Loucy (cell line): ENCODE measurements at regions not wholly inside any gene's neighbourhood (a gene's known extent, or its start where the extent isn't known, plus 50 kb on each side); places are given as distances from the start of the nearest gene placed in this dataset.

Source experiments
- H2AFZ ChIP-seq: fragments of 200-600 bp; sonication (generic); 2 replicates; pipeline ENCODE4 v1.6.0; 2016; ENCODE audit warnings: antibody characterized with exemption, mild to moderate bottlenecking, low read length, moderate library complexity
- H3F3A ChIP-seq: fragments of 200-600 bp; 2 replicates; pipeline ENCODE4 v1.6.0; 2016; ENCODE audit warnings: antibody characterized with exemption, low read depth, mild to moderate bottlenecking
- H3K27me3 ChIP-seq: fragments of 200-600 bp; sonication (generic); 2 replicates; pipeline ENCODE4 v1.6.1; 2014; ENCODE audit warnings: low read length, mild to moderate bottlenecking; ENCODE audit not compliant: insufficient read depth, poor library complexity, severe bottlenecking
- H3K36me3 ChIP-seq: fragments of 200-600 bp; sonication (generic); 2 replicates; pipeline ENCODE4 v1.6.1; 2016; ENCODE audit warnings: low read length; ENCODE audit not compliant: insufficient read depth
- H3K4me1 ChIP-seq: fragments of 200-600 bp; sonication (generic); 2 replicates; pipeline ENCODE4 v1.5.1; 2014; ENCODE audit warnings: low read length, mild to moderate bottlenecking; ENCODE audit not compliant: insufficient read depth, poor library complexity, severe bottlenecking
- H3K4me2 ChIP-seq: fragments of 200-600 bp; sonication (generic); 2 replicates; pipeline ENCODE4 v1.6.0; 2014; ENCODE audit warnings: antibody characterized with exemption, low read length, low read depth, mild to moderate bottlenecking; ENCODE audit not compliant: poor library complexity, severe bottlenecking
- H3K4me3 ChIP-seq: fragments of 200-600 bp; sonication (generic); 2 replicates; pipeline ENCODE4 v1.5.1; 2014; ENCODE audit warnings: low read length, mild to moderate bottlenecking, mixed read lengths; ENCODE audit not compliant: poor library complexity, severe bottlenecking
- H3K79me2 ChIP-seq: fragments of 200-600 bp; sonication (generic); 2 replicates; pipeline ENCODE4 v1.6.1; 2014; ENCODE audit warnings: low read length; ENCODE audit not compliant: insufficient read depth
- H3K9ac ChIP-seq: fragments of 200-600 bp; sonication (generic); 2 replicates; pipeline ENCODE4 v1.6.0; 2014; ENCODE audit warnings: mild to moderate bottlenecking, low read depth, low read length, moderate library complexity; ENCODE audit not compliant: poor library complexity, severe bottlenecking
- H3K9me2 ChIP-seq: fragments of 200-600 bp; sonication (generic); replicated peaks from 2 replicates; pipeline ENCODE4 v1.6.1; 2016; ENCODE audit warnings: low read depth, low read length, mixed read lengths
- H3K9me3 ChIP-seq: fragments of 200-600 bp; sonication (generic); 2 replicates; pipeline ENCODE4 v1.6.1; 2014; ENCODE audit warnings: mild to moderate bottlenecking, antibody characterized with exemption, low read length, low read depth; ENCODE audit not compliant: insufficient read depth
- H4K20me1 ChIP-seq: fragments of 200-600 bp; sonication (generic); 2 replicates; pipeline ENCODE4 v1.6.0; 2014; ENCODE audit warnings: antibody characterized with exemption, low read length, mild to moderate bottlenecking; ENCODE audit not compliant: insufficient read depth, poor library complexity, severe bottlenecking
- EZH2phosphoT487 ChIP-seq: fragments of 200-600 bp; IDR thresholded peaks from 2 replicates; pipeline ENCODE4 v1.6.1; 2018; ENCODE audit warnings: antibody characterized with exemption, mild to moderate bottlenecking, moderate library complexity, borderline replicate concordance
- TF ChIP-seq, protein P1 (sequence below): fragments of 200-600 bp; sonication (generic); conservative IDR thresholded peaks from 2 replicates; pipeline ENCODE4 v1.5.1; 2014; ENCODE audit warnings: mild to moderate bottlenecking, antibody characterized with exemption, low read length

DNA sequence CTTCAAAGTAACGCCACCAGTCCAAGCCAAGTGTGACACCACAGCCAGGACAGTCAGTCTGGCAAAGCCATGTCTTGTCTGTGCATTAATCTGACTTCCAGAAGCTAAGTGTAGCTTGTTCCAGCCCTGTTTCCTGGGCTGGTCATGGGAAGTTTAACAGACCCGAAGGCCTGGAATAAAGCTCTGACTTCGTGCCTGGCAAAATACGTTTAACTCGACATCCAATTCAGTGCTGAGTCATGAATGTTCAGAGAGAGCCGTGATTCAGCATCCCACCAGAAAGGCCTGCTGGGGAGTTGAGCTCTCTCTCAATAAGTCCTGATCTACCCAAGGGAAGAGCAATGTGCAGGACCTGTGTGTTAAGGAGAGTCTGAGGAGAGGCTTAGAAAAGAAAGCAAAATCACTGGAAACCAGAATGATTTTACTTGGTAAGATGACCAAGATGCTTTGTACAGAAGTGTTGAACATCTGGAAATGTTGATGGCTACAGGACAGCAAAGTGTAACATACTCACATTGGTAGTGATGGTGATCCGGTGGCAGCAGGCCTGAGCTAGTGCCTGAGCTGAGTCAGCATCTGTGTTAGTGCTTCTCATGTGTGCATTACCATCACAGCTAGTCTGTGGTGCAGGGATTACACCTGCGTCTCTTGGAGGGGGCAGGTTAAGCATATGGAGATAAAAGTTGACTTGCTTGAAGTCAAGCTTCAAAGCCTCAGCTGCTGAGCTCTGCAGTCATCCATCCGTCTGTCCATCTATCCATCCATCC is 743.7 kb upstream of the HS6ST1 start:
- Histone ChIP-seq H4K20me1 (no peaks in the 10 kb centered on the region), H3K36me3 (no peaks in the 10 kb centered on the region), H3K9me2 (no peaks in the 10 kb centered on the region), H3K4me3 (no peak overlapping the region), H3K9me3 (no peaks in the 10 kb centered on the region), H3K9ac (peak overlapping the region; percentile 82), H2AFZ (no peak overlapping the region), H3K79me2 (no peaks in the 10 kb centered on the region), H3K27me3 (no peaks in the 10 kb centered on the region), H3F3A (peaks cover 5% of the 10 kb centered on the region; the same call in 1 of the 2 replicates), H3K4me1 (peaks cover 65% of the 10 kb centered on the region), H3K4me2 (peak overlapping the region; percentile 68)
- no peak for TF ChIP-seq EZH2phosphoT487
- TF ChIP-seq, protein P1, sequence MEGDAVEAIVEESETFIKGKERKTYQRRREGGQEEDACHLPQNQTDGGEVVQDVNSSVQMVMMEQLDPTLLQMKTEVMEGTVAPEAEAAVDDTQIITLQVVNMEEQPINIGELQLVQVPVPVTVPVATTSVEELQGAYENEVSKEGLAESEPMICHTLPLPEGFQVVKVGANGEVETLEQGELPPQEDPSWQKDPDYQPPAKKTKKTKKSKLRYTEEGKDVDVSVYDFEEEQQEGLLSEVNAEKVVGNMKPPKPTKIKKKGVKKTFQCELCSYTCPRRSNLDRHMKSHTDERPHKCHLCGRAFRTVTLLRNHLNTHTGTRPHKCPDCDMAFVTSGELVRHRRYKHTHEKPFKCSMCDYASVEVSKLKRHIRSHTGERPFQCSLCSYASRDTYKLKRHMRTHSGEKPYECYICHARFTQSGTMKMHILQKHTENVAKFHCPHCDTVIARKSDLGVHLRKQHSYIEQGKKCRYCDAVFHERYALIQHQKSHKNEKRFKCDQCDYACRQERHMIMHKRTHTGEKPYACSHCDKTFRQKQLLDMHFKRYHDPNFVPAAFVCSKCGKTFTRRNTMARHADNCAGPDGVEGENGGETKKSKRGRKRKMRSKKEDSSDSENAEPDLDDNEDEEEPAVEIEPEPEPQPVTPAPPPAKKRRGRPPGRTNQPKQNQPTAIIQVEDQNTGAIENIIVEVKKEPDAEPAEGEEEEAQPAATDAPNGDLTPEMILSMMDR = no peak

DNA sequence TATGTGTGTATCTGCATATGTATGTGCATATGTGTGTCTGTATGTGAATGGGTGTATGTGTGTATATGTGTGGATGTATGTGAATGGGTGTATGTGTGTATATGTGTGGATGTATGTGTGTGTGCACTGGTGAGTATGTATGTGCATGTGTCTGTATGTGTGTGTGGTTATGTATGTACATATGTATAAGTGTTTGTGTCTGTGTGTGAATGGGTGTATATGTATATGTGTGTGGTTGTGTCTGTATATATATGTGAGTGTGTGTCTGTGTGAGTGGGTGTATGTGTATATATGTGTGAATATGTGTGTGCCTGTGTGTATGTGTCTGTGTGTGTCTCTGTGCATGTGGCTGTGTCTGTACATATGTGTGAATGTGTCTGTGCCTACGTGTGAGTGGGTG is 748.4 kb upstream of the HS6ST1 start:
- no peaks in the 10 kb centered on the region for H4K20me1 ChIP-seq
- no peaks in the 10 kb centered on the region for H3F3A ChIP-seq
- no peaks in the 10 kb centered on the region for H3K9me2 ChIP-seq
- H2AFZ ChIP-seq = no peak overlapping the region
- no peaks in the 10 kb centered on the region for H3K36me3 ChIP-seq
- peaks cover 36% of the 10 kb centered on the region for H3K4me1 ChIP-seq
- no peak overlapping the region for H3K9ac ChIP-seq
- H3K4me2 ChIP-seq = no peak overlapping the region
- H3K27me3 ChIP-seq = no peaks in the 10 kb centered on the region
- H3K4me3 ChIP-seq = no peak overlapping the region
- TF ChIP-seq, protein P1 = no peak
- no peak for TF ChIP-seq EZH2phosphoT487
- H3K79me2 ChIP-seq = no peaks in the 10 kb centered on the region
- no peaks in the 10 kb centered on the region for H3K9me3 ChIP-seq

DNA sequence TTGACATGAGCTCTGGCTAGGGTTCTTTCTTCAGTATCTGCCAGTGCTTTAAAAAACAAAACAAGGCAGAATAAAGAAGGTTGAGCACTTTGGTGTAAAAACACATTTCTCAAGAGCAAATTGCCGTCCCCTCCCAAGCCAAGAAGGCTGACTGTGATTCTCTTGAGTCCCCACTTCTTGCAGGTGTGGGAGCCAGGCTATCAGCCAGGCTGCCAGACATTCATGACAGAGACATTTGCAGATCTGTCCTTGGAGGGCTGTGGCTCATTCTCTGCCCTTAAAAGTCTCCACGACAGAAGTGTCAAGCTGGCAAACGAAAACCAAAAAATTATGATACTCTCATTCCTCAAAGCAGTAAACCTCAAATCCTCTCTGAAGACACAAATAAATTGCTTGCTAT is 749.3 kb upstream of the HS6ST1 start:
- Histone ChIP-seq H3K9ac (no peak overlapping the region), H3K4me3 (no peak overlapping the region), H3K4me2 (no peak overlapping the region), H3K9me2 (no peaks in the 10 kb centered on the region), H3K36me3 (no peaks in the 10 kb centered on the region), H4K20me1 (no peaks in the 10 kb centered on the region), H3K4me1 (peaks cover 27% of the 10 kb centered on the region), H2AFZ (no peak overlapping the region), H3F3A (no peaks in the 10 kb centered on the region), H3K79me2 (no peaks in the 10 kb centered on the region), H3K27me3 (no peaks in the 10 kb centered on the region), H3K9me3 (no peaks in the 10 kb centered on the region)
- no peak for TF ChIP-seq EZH2phosphoT487
- TF ChIP-seq, protein P1 = no peak
